ENCODE measurements at regions not wholly inside any gene's neighbourhood (a gene's known extent, or its start where the extent isn't known, plus 50 kb on each side); places are given as distances from the start of the nearest gene placed in this dataset.

GRCh38 chr18:56278421-56279003, 359.9 kb downstream of the TXNL1 start:
- TF ChIP-seq CTCF (IDR thresholded peaks at IDR 0.05) (no peak), SIN3A (IDR thresholded peaks at IDR 0.05; ENCODE audit: borderline replicate concordance, insufficient read depth, low read depth, low read length) (no peak), POLR2AphosphoS5 (IDR thresholded peaks at IDR 0.05; ENCODE audit: low read depth, low read length) (no peak), TCF7L2 (IDR thresholded peaks at IDR 0.05; ENCODE audit: low read depth, low read length) (no peak)
- TF ChIP-seq, protein P1, sequence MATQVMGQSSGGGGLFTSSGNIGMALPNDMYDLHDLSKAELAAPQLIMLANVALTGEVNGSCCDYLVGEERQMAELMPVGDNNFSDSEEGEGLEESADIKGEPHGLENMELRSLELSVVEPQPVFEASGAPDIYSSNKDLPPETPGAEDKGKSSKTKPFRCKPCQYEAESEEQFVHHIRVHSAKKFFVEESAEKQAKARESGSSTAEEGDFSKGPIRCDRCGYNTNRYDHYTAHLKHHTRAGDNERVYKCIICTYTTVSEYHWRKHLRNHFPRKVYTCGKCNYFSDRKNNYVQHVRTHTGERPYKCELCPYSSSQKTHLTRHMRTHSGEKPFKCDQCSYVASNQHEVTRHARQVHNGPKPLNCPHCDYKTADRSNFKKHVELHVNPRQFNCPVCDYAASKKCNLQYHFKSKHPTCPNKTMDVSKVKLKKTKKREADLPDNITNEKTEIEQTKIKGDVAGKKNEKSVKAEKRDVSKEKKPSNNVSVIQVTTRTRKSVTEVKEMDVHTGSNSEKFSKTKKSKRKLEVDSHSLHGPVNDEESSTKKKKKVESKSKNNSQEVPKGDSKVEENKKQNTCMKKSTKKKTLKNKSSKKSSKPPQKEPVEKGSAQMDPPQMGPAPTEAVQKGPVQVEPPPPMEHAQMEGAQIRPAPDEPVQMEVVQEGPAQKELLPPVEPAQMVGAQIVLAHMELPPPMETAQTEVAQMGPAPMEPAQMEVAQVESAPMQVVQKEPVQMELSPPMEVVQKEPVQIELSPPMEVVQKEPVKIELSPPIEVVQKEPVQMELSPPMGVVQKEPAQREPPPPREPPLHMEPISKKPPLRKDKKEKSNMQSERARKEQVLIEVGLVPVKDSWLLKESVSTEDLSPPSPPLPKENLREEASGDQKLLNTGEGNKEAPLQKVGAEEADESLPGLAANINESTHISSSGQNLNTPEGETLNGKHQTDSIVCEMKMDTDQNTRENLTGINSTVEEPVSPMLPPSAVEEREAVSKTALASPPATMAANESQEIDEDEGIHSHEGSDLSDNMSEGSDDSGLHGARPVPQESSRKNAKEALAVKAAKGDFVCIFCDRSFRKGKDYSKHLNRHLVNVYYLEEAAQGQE (IDR thresholded peaks at IDR 0.05; ENCODE audit: insufficient read depth in 1 of 2, low read depth in 2 of 2, low read length in 1 of 2) = no peak

Measured in Panc1 (cell line).